Neural crest cell (in vitro differentiated cells): ENCODE measurements at regions not wholly inside any gene's neighbourhood (a gene's known extent, or its start where the extent isn't known, plus 50 kb on each side); places are given as distances from the start of the nearest gene placed in this dataset.

Experiments used
- DNase-seq: peaks from one replicate; pipeline ENCODE4 v3.0.0; 2021; ENCODE audit warnings: low read depth, mixed read lengths, low spot score
- H3K27ac Mint-ChIP-seq: one replicate; pipeline ENCODE4 v1.8.0; 2021; ENCODE audit warnings: mild to moderate bottlenecking, mixed read lengths; ENCODE audit not compliant: unreplicated experiment
- H3K27me3 Mint-ChIP-seq: 2 replicates; pipeline ENCODE4 v1.8.0; 2021; ENCODE audit warnings: low read depth, mild to moderate bottlenecking, mixed read lengths
- H3K36me3 Mint-ChIP-seq: 2 replicates; pipeline ENCODE4 v1.8.0; 2021; ENCODE audit warnings: low read depth, mild to moderate bottlenecking, mixed read lengths
- H3K4me1 Mint-ChIP-seq: 2 replicates; pipeline ENCODE4 v1.8.0; 2021; ENCODE audit warnings: mixed read lengths
- H3K4me3 Mint-ChIP-seq: one replicate; pipeline ENCODE4 v1.8.0; 2021; ENCODE audit warnings: mild to moderate bottlenecking, mixed read lengths
- H3K9me3 Mint-ChIP-seq: 2 replicates; pipeline ENCODE4 v1.8.0; 2021; ENCODE audit warnings: mixed read lengths
- TF ChIP-seq, protein P1 (sequence below): fragments of 200-600 bp; sonication (generic); conservative IDR thresholded peaks from 2 replicates; pipeline ENCODE4 v1.5.0; 2021; ENCODE audit warnings: antibody characterized with exemption, mild to moderate bottlenecking

DNA sequence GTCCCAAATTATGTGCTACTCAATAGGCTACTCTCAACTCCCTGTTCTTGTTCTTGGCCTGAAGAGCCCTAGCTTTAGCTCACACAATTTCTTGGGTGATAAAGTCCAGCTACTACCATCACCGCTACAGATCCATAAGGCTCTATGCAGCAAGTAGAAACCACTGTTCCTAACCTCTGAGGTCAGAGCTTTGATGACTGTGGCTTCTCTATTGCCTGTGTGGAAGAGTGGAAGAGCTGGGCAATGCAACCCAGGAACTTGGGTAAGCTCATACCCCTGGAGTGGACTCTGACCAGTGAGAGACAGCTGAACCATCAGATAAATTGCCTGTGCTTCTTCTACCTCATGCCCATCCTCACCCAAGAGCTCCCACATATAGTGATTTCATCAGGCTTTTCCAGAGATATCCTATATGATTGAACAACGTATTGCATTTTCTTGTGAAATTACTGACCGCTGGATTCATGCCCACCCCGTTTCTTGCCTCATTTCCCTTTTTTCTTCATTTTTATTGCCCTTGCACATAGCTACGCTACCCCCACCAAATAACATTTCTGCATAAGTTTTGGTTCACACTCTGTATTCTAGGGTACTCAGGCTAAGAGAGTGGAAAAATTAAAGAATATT is 172.3 kb upstream of the MBNL1 start:
- no peak for DNase-seq
- Mint-ChIP-seq H3K36me3 (no peaks in the 10 kb centered on the region), H3K27me3 (no peaks in the 10 kb centered on the region), H3K9me3 (no peaks in the 10 kb centered on the region), H3K4me3 (no peak overlapping the region), H3K27ac (no peak overlapping the region), H3K4me1 (no peaks in the 10 kb centered on the region)
- TF ChIP-seq, protein P1, sequence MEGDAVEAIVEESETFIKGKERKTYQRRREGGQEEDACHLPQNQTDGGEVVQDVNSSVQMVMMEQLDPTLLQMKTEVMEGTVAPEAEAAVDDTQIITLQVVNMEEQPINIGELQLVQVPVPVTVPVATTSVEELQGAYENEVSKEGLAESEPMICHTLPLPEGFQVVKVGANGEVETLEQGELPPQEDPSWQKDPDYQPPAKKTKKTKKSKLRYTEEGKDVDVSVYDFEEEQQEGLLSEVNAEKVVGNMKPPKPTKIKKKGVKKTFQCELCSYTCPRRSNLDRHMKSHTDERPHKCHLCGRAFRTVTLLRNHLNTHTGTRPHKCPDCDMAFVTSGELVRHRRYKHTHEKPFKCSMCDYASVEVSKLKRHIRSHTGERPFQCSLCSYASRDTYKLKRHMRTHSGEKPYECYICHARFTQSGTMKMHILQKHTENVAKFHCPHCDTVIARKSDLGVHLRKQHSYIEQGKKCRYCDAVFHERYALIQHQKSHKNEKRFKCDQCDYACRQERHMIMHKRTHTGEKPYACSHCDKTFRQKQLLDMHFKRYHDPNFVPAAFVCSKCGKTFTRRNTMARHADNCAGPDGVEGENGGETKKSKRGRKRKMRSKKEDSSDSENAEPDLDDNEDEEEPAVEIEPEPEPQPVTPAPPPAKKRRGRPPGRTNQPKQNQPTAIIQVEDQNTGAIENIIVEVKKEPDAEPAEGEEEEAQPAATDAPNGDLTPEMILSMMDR = no peak

GRCh38 chr3:152097120-152097519 is 171.6 kb upstream of the MBNL1 start:
- TF ChIP-seq, protein P1 = no peak
- no peaks in the 10 kb centered on the region for H3K36me3 Mint-ChIP-seq
- no peak overlapping the region for H3K27ac Mint-ChIP-seq
- no peak for DNase-seq
- H3K4me1 Mint-ChIP-seq = no peaks in the 10 kb centered on the region
- H3K4me3 Mint-ChIP-seq = no peak overlapping the region
- H3K9me3 Mint-ChIP-seq = no peaks in the 10 kb centered on the region
- no peaks in the 10 kb centered on the region for H3K27me3 Mint-ChIP-seq

DNA sequence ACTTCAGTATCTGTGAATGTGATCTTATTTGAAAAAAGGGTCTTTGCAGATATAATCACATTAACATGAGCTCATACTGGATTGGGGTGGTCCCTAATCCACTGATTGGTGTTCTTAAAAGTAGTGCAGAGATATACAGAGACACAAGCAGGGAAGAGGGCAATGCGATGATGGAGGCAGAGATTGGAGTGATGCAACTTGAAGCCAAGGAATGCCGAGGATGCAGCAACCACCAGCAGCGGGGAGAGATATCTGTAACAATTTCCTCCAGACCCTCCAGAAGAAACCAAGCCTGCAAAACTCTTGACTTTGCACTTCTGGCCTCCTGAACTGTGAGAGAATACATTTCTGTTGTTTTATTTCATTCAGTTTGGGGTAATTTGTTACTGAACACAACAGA is 171.0 kb upstream of the MBNL1 start:
- no peaks in the 10 kb centered on the region for H3K27me3 Mint-ChIP-seq
- no peaks in the 10 kb centered on the region for H3K4me1 Mint-ChIP-seq
- no peaks in the 10 kb centered on the region for H3K36me3 Mint-ChIP-seq
- no peak for DNase-seq
- no peak overlapping the region for H3K4me3 Mint-ChIP-seq
- H3K9me3 Mint-ChIP-seq = no peaks in the 10 kb centered on the region
- no peak overlapping the region for H3K27ac Mint-ChIP-seq
- TF ChIP-seq, protein P1 = no peak

DNA sequence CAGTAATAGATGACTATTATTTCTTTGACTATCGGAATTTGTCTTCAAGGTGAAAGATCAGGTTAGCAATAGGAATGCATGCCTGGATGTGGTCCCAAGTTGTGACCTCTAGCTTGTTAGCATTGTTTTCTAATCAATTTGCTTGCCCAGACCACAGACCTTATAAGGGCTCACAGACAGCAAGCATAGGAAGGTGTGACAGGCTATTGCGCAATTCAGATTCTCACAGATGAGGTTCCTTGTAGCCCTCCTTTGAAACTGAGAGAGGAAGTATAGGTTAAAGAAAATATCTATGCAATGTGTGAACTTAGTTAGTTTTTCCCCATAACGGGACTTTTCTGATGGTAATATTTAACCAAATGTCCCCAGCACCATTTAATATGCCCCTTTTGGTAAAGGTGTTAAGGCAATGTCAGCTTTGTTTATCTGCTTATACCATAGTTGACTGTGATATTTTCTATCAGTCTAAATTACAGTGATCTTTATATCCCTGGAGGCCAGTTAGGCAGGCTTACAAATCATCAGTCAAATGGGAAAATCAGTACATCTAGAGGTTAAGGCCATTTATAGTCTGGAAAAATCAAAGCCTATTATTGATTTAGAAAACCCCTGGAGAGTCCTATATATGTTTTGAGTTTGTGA is 168.1 kb upstream of the MBNL1 start:
- Mint-ChIP-seq H3K9me3 (no peaks in the 10 kb centered on the region), H3K27me3 (no peaks in the 10 kb centered on the region), H3K4me1 (no peaks in the 10 kb centered on the region), H3K27ac (no peak overlapping the region), H3K4me3 (no peak overlapping the region), H3K36me3 (no peaks in the 10 kb centered on the region)
- TF ChIP-seq, protein P1 = no peak
- no peak for DNase-seq

GRCh38 chr3:152102410-152102809 is 166.3 kb upstream of the MBNL1 start:
- TF ChIP-seq, protein P1 = no peak
- H3K36me3 Mint-ChIP-seq = no peaks in the 10 kb centered on the region
- H3K4me1 Mint-ChIP-seq = no peaks in the 10 kb centered on the region
- no peaks in the 10 kb centered on the region for H3K27me3 Mint-ChIP-seq
- H3K27ac Mint-ChIP-seq = no peak overlapping the region
- DNase-seq = no peak
- H3K4me3 Mint-ChIP-seq = no peak overlapping the region
- no peaks in the 10 kb centered on the region for H3K9me3 Mint-ChIP-seq
